Upper lobe of left lung (tissue), 4 donors: ENCODE measurements at regions not wholly inside any gene's neighbourhood (a gene's known extent, or its start where the extent isn't known, plus 50 kb on each side); places are given as distances from the start of the nearest gene placed in this dataset.

Experiments
- POLR2AphosphoS5 ChIP-seq, 2 donors: sonication (generic); formaldehyde crosslinking; IDR thresholded peaks; one replicate each; pipeline ENCODE4 v1.5.1; 2017; ENCODE audit warnings: antibody characterized with exemption in 2 of 2
- TF ChIP-seq, protein P1 (sequence below), 6 experiments: fragments of 450-650 bp in 4 of 6; fragments of 200-600 bp in 2 of 6; sonication (generic) in 2 of 6; IDR thresholded peaks; one replicate each; pipeline ENCODE4 v1.5.1; 2016 to 2019; ENCODE audit warnings: antibody characterized with exemption in 6 of 6

DNA sequence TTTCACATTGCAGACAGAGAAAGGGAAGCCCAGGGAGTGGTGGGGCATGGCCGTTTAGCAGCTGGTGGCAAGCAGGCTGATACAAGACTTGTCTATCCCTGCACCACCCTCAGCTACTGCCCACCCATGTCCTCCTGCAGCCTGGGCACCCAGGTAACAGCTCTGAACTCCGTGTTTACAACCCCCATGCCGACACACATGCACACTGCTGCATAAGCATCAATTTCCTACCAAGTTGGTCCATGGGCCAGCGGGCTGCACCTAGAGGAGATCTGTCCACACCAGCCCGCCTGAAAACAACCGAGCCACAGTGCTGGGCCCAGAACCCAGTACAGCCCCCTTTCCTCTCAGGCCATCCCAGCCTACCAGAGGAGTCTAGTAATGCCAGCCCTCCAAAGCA lies 75.9 kb upstream of the C14orf180 start:
- TF ChIP-seq, protein P1, sequence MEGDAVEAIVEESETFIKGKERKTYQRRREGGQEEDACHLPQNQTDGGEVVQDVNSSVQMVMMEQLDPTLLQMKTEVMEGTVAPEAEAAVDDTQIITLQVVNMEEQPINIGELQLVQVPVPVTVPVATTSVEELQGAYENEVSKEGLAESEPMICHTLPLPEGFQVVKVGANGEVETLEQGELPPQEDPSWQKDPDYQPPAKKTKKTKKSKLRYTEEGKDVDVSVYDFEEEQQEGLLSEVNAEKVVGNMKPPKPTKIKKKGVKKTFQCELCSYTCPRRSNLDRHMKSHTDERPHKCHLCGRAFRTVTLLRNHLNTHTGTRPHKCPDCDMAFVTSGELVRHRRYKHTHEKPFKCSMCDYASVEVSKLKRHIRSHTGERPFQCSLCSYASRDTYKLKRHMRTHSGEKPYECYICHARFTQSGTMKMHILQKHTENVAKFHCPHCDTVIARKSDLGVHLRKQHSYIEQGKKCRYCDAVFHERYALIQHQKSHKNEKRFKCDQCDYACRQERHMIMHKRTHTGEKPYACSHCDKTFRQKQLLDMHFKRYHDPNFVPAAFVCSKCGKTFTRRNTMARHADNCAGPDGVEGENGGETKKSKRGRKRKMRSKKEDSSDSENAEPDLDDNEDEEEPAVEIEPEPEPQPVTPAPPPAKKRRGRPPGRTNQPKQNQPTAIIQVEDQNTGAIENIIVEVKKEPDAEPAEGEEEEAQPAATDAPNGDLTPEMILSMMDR (IDR thresholded peaks at IDR 0.05): no peak
- no peak for TF ChIP-seq POLR2AphosphoS5 (IDR thresholded peaks at IDR 0.05)
